Right lobe of liver (tissue), 6 donors: ENCODE measurements at regions not wholly inside any gene's neighbourhood (a gene's known extent, or its start where the extent isn't known, plus 50 kb on each side); places are given as distances from the start of the nearest gene placed in this dataset.

Experiments used
- ATAC-seq, 4 donors: fragments of 200-7000 bp; cut with Tn5 transposase; one replicate each; pipeline ENCODE4 v1.9.1; 2020; ENCODE audit warnings: mild to moderate bottlenecking in 4 of 4, moderate library complexity in 4 of 4
- DNase-seq, 3 donors: peaks; one replicate each; pipeline ENCODE4 v3.0.0-alpha.2; 2020
- H3K27ac ChIP-seq, 3 donors: fragments of 200-600 bp; one replicate each; pipeline ENCODE4 v1.8.0; 2022
- H3K27me3 ChIP-seq, 2 donors: fragments of 200-600 bp; one replicate each; pipeline ENCODE4 v1.8.0; 2022
- H3K36me3 ChIP-seq, 4 donors: fragments of 200-600 bp; sonication (generic) in 1 of 4; one replicate each; pipeline versions ENCODE4 v1.5.1 to v1.8.0; 2017 to 2022; ENCODE audit warnings: control low read depth in 1 of 4
- H3K4me1 ChIP-seq, 4 donors: fragments of 200-600 bp; sonication (generic) in 1 of 4; one replicate each; pipeline versions ENCODE4 v1.5.1 to v1.8.0; 2017 to 2022; ENCODE audit warnings: control low read depth in 1 of 4
- H3K4me3 ChIP-seq, 3 donors: fragments of 200-600 bp; one replicate each; pipeline ENCODE4 v1.8.0; 2022
- H3K9me3 ChIP-seq, 4 donors: fragments of 200-600 bp; sonication (generic) in 1 of 4; one replicate each; pipeline versions ENCODE4 v1.5.1 to v1.8.0; 2017 to 2022; ENCODE audit warnings: control low read depth in 1 of 4
- POLR2A ChIP-seq: fragments of 450-650 bp; IDR thresholded peaks from one replicate; pipeline ENCODE4 v1.6.1; 2017; ENCODE audit warnings: antibody characterized with exemption, mild to moderate bottlenecking
- WGBS: methylation state at CpG from one replicate; pipeline ENCODE4 v1.1.6; 2018; ENCODE audit warnings: low coverage, low lambda C conversion rate; ENCODE audit not compliant: insufficient coverage; ENCODE audit errors: missing lambda C conversion rate; 5-methylcytosine and 5-hydroxymethylcytosine counted together
- intact Hi-C, 2 donors: fragments of 100-400 bp; cut with DNase I; formaldehyde crosslinking; loops; one replicate each; pipeline versions ENCODE4 v1.11.2 to v1.14.1; 2022
- TF ChIP-seq, protein P1 (sequence below), 4 donors: fragments of 200-600 bp in 3 of 4; fragments of 450-650 bp in 1 of 4; IDR thresholded peaks; one replicate each; pipeline versions ENCODE4 v1.5.1 to v1.8.0; 2016 to 2022; ENCODE audit warnings: antibody characterized with exemption in 4 of 4, mild to moderate bottlenecking in 2 of 4
- donor health status: DM: no; HTN: yes; CAD: no.
- donor health status: DM: no; HTN: no; CAD: no.
- donor health status: DM: no; HTN: no; CAD: no.
- donor health status: DM: no; HTN: yes; CAD: no.
- donor health status: DM: no; HTN: yes; CAD: no.

DNA sequence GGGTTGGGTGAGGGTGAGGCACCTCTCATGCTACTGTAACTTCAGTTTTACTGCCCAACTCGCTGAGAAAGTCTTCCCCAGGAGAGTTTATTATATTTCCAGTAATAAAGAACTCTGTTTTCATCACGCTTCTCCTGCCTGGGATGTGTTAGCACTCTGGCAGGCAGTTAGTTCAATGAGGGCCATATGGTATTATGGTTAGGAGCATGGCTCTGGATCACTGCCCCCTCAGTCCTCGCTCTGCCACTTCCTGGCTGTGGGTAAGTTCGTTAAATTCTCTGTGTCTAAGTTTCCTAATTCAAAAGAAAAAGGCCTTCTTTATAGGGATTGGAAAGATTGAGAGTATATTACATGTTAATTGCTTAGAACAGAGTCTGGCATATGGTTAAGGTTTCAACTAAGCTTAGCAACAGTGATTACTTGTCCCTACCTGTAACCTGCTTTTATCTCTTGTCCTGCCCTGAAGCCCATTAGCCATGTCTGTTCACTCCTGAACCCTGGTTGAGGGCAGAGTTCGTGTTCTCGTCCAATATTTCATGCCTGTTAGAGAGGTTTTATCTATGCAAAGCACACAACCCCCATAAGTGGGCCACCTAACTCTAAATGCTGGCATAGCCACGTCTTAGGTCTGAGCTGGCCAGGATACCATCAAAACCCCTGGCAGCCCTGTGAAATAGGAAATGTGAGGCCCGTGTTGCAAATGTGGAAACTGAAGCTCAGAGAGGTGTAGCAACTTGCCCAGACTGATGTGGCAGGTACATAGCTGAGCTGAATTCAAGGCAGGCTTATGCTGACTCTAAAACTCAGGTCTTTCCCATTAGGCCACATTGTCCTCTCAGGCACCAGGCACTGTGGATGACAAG is 342.5 kb upstream of the JARID2 start:
- intact Hi-C loops, result no loop called here
- no peaks in the 10 kb centered on the region for H3K36me3 ChIP-seq
- ATAC-seq (no peak), DNase-seq (no peak)
- no peak overlapping the region for H3K4me3 ChIP-seq
- 62% methylated on average over 7 of the region's 8 CpGs for WGBS
- H3K9me3 ChIP-seq, result no peaks in the 10 kb centered on the region
- H3K27me3 ChIP-seq, result no peaks in the 10 kb centered on the region
- no peak for TF ChIP-seq POLR2A
- TF ChIP-seq, protein P1, sequence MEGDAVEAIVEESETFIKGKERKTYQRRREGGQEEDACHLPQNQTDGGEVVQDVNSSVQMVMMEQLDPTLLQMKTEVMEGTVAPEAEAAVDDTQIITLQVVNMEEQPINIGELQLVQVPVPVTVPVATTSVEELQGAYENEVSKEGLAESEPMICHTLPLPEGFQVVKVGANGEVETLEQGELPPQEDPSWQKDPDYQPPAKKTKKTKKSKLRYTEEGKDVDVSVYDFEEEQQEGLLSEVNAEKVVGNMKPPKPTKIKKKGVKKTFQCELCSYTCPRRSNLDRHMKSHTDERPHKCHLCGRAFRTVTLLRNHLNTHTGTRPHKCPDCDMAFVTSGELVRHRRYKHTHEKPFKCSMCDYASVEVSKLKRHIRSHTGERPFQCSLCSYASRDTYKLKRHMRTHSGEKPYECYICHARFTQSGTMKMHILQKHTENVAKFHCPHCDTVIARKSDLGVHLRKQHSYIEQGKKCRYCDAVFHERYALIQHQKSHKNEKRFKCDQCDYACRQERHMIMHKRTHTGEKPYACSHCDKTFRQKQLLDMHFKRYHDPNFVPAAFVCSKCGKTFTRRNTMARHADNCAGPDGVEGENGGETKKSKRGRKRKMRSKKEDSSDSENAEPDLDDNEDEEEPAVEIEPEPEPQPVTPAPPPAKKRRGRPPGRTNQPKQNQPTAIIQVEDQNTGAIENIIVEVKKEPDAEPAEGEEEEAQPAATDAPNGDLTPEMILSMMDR (IDR thresholded peaks at IDR 0.05), result no peak
- H3K27ac ChIP-seq, result no peak overlapping the region
- no peaks in the 10 kb centered on the region for H3K4me1 ChIP-seq

DNA sequence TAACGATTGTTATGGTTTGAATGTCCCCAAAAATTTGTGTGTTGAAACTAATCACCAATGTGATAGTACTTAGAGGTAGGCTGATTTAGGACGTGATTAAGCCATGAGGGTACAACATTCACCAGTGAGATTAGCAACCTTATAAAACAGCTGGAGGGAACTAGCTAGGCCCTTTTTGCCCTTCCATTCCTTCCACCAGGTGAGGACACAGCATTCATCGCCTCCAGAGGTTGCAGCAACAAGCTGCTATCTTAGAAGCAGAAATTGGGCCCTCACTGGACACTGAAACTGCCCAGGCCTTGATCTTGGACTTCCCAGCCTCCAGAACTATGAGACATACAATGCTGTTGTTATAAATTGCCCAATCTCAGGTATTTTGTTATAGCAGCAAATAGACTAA is 340.7 kb upstream of the JARID2 start:
- 83% methylated on average over 2 of the region's 3 CpGs for WGBS
- intact Hi-C loops, result no loop called here
- no peak for ATAC-seq
- Histone ChIP-seq H3K36me3 (no peaks in the 10 kb centered on the region), H3K9me3 (no peaks in the 10 kb centered on the region), H3K4me3 (no peak overlapping the region), H3K4me1 (no peaks in the 10 kb centered on the region), H3K27me3 (no peaks in the 10 kb centered on the region), H3K27ac (no peak overlapping the region)
- TF ChIP-seq POLR2A, result no peak
- TF ChIP-seq, protein P1 (IDR thresholded peaks at IDR 0.05), result no peak
- no peak for DNase-seq

DNA sequence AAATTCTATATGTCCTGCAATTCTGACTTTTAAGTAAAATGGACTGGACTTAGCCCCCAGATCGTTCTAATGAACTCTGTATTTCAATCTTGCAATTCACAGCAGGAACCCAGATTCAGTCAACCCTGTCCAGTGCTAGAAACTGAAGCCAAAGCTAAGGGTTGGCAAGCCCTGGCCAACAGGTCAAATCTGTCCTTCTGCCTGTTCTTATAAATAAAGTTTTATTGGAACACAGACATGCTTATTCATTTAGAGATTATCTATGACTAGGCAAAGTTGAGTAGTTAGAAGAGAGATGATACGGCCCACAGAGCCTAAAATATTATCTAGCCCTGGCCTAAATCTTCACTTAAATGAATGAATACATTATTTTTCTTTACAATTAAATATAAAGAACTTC is 339.2 kb upstream of the JARID2 start:
- intact Hi-C loops, result no loop called here
- no peaks in the 10 kb centered on the region for H3K36me3 ChIP-seq
- H3K9me3 ChIP-seq, result no peaks in the 10 kb centered on the region
- no peak for TF ChIP-seq POLR2A
- TF ChIP-seq, protein P1 (IDR thresholded peaks at IDR 0.05), result no peak
- H3K27me3 ChIP-seq, result no peaks in the 10 kb centered on the region
- ATAC-seq, result no peak
- WGBS, result 56% methylated on average over 2 of the region's 2 CpGs
- H3K27ac ChIP-seq, result no peak overlapping the region
- H3K4me1 ChIP-seq, result no peaks in the 10 kb centered on the region
- H3K4me3 ChIP-seq, result no peak overlapping the region
- DNase-seq, result no peak

DNA sequence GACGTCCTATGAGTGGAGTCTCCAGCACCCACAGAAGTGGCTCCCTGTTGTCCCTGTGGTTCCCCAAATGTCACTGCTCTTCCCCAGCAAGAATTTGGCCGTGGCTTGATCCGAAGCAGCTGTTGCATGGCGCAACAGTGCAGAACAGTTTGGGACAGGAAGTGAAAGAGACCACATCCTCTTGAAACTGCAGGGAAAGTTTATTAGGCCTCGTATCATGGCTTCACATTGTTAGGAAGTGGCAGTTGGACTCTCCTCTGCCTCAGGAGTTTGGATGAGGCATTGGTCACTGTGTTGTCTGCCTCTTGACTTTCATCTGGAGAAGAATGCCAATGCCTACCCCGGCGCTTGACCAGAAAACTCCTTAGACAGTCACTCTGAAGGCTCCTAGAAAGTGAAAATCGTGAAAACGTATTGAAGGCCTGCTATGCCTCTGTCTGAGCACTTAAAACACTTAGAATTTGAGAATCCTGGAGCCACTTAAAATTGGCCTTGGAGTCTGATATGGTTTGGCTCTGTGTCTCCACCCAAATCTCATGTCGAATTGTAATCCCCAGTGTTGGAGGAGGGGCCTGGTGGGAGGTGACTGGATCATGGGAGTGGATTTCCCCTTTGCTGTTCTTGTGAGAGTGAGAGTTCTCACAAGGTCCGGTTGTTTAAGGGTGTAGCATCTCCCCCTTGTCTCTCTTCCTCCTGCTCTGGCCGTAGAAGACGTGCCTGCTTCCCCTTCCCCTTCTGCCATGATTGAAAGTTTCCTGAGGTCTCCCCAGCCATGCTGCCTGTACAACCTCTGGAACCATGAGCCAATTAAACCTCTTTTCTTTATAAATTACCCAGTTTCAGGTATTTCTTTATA is 334.9 kb upstream of the JARID2 start:
- WGBS, result 46% methylated on average over 8 of the region's 13 CpGs
- ATAC-seq (peak; percentile 61 to 81 (median 78)), DNase-seq (peak; percentile 51 to 66 (median 59))
- no peak overlapping the region for H3K4me3 ChIP-seq
- H3K9me3 ChIP-seq, result no peaks in the 10 kb centered on the region
- intact Hi-C loops, result no loop called here
- TF ChIP-seq, protein P1 (IDR thresholded peaks at IDR 0.05), result no peak
- no peak for TF ChIP-seq POLR2A
- no peaks in the 10 kb centered on the region for H3K36me3 ChIP-seq
- H3K27ac ChIP-seq, result no peak overlapping the region
- no peaks in the 10 kb centered on the region for H3K27me3 ChIP-seq
- H3K4me1 ChIP-seq, result no peaks in the 10 kb centered on the region
